ENCODE measurements at regions not wholly inside any gene's neighbourhood (a gene's known extent, or its start where the extent isn't known, plus 50 kb on each side); places are given as distances from the start of the nearest gene placed in this dataset.

GRCh38 chr14:31987721-31988120, 89.4 kb upstream of the ARHGAP5 start:
- TF ChIP-seq CTCF (IDR thresholded peaks at IDR 0.05) (no peak), POLR2A (IDR thresholded peaks at IDR 0.05) (no peak)
